K562 (cell line): ENCODE measurements at regions not wholly inside any gene's neighbourhood (a gene's known extent, or its start where the extent isn't known, plus 50 kb on each side); places are given as distances from the start of the nearest gene placed in this dataset.

Experiments used
- EHMT2 ChIP-seq: fragments of 450-650 bp; IDR thresholded peaks from 2 replicates; pipeline ENCODE4 v1.6.1; 2018; ENCODE audit warnings: antibody characterized with exemption
- HMG20B ChIP-seq: fragments of 250-450 bp; sonication (Bioruptor Pico); IDR thresholded peaks from 2 replicates; pipeline ENCODE4 v1.5.0; 2021; ENCODE audit warnings: mild to moderate bottlenecking
- ID3 ChIP-seq, 2 experiments: fragments of 250-450 bp in 1 of 2; fragments of 450-650 bp in 1 of 2; sonication (Bioruptor Pico) in 1 of 2; IDR thresholded peaks; 2 replicates each; pipeline versions ENCODE4 v1.6.1 to v1.8.0; 2016 to 2021; ENCODE audit warnings: mild to moderate bottlenecking in 2 of 2, moderate library complexity in 2 of 2, missing compliant biosample characterization in 1 of 2, missing genetic modification characterization in 1 of 2
- MYNN ChIP-seq, 2 experiments: sonication (generic); formaldehyde crosslinking in 1 of 2; IDR thresholded peaks; 2 replicates each; pipeline versions ENCODE4 v1.5.0 to v1.6.1; 2016 to 2020; ENCODE audit warnings: antibody characterized with exemption in 1 of 2, missing genetic modification reagents in 1 of 2
- PATZ1 ChIP-seq: fragments of 250-450 bp; sonication (Bioruptor Pico); IDR thresholded peaks from 2 replicates; pipeline ENCODE4 v1.5.0; 2020; ENCODE audit warnings: mild to moderate bottlenecking, borderline replicate concordance
- POLR2AphosphoS5 ChIP-seq: IDR thresholded peaks from 2 replicates; pipeline ENCODE4 v1.6.1; 2011; ENCODE audit warnings: mild to moderate bottlenecking, low read depth, low read length, moderate library complexity; ENCODE audit not compliant: control insufficient read depth, insufficient read depth
- SMC3 ChIP-seq: conservative IDR thresholded peaks from 2 replicates; pipeline ENCODE4 v1.6.1; 2011; ENCODE audit warnings: low read depth, low read length, improper control_type of control experiment; ENCODE audit not compliant: insufficient read depth
- TFE3 ChIP-seq: fragments of 450-650 bp; formaldehyde crosslinking; IDR thresholded peaks from 2 replicates; pipeline ENCODE4 v1.4.0; 2020; ENCODE audit warnings: mild to moderate bottlenecking, mixed read lengths
- TRIM24 ChIP-seq, 2 experiments: fragments of 450-650 bp; IDR thresholded peaks; 2 replicates each; pipeline ENCODE4 v1.6.1; 2016
- ZBTB8A ChIP-seq: fragments of 450-650 bp; IDR thresholded peaks from 2 replicates; pipeline ENCODE4 v1.6.1; 2018; ENCODE audit warnings: mild to moderate bottlenecking, moderate library complexity; ENCODE audit not compliant: partially characterized antibody
- ZNF274 ChIP-seq: IDR thresholded peaks from 2 replicates; pipeline ENCODE4 v1.6.1; 2011; ENCODE audit warnings: low read depth, mild to moderate bottlenecking, low read length, moderate library complexity, borderline replicate concordance
- ZNF75A ChIP-seq: fragments of 450-650 bp; formaldehyde crosslinking; IDR thresholded peaks from 2 replicates; pipeline ENCODE4 v1.4.0; 2020; ENCODE audit warnings: mild to moderate bottlenecking
- TF ChIP-seq, protein P1 (sequence below), 3 experiments: IDR thresholded peaks in 2 of 3; conservative IDR thresholded peaks in 1 of 3; 2 replicates each; pipeline ENCODE4 v1.5.1; 2011 to 2012; ENCODE audit warnings: low read length in 3 of 3, mild to moderate bottlenecking in 3 of 3, control low read depth in 2 of 3, improper control_type of control experiment in 1 of 3, inconsistent platforms in 1 of 3, low read depth in 1 of 3, mixed read lengths in 1 of 3, moderate library complexity in 1 of 3; ENCODE audit not compliant: insufficient read depth in 2 of 3

- TF ChIP-seq SMC3 (no peak), ZBTB8A (no peak), MYNN (IDR thresholded peaks at IDR 0.05) (no peak), MYNN (CRISPR knock-in tag; IDR thresholded peaks at IDR 0.05) (no peak), TRIM24 (IDR thresholded peaks at IDR 0.05) (no peak), EHMT2 (no peak), ID3 (CRISPR knock-in tag; IDR thresholded peaks at IDR 0.05) (no peak), ID3 (tag; IDR thresholded peaks at IDR 0.05) (no peak), TFE3 (no peak), ZNF75A (CRISPR knock-in tag) (no peak), ZNF274 (no peak), HMG20B (CRISPR knock-in tag) (no peak), POLR2AphosphoS5 (no peak), PATZ1 (CRISPR knock-in tag) (no peak)
- TF ChIP-seq, protein P1, sequence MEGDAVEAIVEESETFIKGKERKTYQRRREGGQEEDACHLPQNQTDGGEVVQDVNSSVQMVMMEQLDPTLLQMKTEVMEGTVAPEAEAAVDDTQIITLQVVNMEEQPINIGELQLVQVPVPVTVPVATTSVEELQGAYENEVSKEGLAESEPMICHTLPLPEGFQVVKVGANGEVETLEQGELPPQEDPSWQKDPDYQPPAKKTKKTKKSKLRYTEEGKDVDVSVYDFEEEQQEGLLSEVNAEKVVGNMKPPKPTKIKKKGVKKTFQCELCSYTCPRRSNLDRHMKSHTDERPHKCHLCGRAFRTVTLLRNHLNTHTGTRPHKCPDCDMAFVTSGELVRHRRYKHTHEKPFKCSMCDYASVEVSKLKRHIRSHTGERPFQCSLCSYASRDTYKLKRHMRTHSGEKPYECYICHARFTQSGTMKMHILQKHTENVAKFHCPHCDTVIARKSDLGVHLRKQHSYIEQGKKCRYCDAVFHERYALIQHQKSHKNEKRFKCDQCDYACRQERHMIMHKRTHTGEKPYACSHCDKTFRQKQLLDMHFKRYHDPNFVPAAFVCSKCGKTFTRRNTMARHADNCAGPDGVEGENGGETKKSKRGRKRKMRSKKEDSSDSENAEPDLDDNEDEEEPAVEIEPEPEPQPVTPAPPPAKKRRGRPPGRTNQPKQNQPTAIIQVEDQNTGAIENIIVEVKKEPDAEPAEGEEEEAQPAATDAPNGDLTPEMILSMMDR (IDR thresholded peaks at IDR 0.05 in 2 of 3, conservative IDR thresholded peaks at IDR 0.05 in 1 of 3; ENCODE audit: insufficient read depth in 2 of 3, low read depth in 1 of 3, low read length in 3 of 3) = no peak
Measured at GRCh38 chr11:109507331-109507730, 85.3 kb downstream of the C11orf87 start.
